Retinal pigment epithelial cell (primary cell): ENCODE measurements at regions not wholly inside any gene's neighbourhood (a gene's known extent, or its start where the extent isn't known, plus 50 kb on each side); places are given as distances from the start of the nearest gene placed in this dataset.
"Not testable (repeated sequence)": the region's sequence is repeated elsewhere in the genome, so short reads cannot be mapped to it uniquely, and the experiment has no call there.

Experiments
- DNase-seq: peaks from one replicate; pipeline ENCODE4 v3.0.0-alpha.2; 2010; ENCODE audit warnings: low read depth
- H3K4me3 ChIP-seq: 2 replicates; pipeline ENCODE4 v1.5.1; 2011; ENCODE audit warnings: mild to moderate bottlenecking, low read length, control low read depth, moderate library complexity
- TF ChIP-seq, protein P1 (sequence below): conservative IDR thresholded peaks from 2 replicates; pipeline ENCODE4 v1.5.1; 2011; ENCODE audit warnings: low read depth, low read length, control low read depth, inconsistent platforms

DNA sequence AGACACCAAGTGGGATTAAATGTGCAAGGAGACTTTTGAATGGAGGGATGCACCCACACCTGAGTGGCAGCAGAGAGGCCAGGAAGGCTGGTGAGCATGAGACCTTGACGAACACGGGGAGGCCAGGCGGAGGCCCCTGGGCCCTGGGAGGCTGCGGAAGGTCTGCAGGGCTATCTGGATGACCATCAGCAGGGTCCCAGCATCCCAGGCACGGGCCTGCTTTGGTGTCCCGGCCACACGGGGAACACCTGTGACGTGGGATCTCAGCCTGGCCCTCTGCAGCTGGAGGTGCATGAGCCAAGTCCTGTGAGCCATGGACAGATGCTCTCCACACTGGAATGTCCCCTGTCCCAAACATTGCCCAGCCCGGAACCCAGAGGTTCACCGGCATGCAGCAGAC lies 174.0 kb upstream of the FOXD4L5 start:
- DNase-seq: no peak
- TF ChIP-seq, protein P1, sequence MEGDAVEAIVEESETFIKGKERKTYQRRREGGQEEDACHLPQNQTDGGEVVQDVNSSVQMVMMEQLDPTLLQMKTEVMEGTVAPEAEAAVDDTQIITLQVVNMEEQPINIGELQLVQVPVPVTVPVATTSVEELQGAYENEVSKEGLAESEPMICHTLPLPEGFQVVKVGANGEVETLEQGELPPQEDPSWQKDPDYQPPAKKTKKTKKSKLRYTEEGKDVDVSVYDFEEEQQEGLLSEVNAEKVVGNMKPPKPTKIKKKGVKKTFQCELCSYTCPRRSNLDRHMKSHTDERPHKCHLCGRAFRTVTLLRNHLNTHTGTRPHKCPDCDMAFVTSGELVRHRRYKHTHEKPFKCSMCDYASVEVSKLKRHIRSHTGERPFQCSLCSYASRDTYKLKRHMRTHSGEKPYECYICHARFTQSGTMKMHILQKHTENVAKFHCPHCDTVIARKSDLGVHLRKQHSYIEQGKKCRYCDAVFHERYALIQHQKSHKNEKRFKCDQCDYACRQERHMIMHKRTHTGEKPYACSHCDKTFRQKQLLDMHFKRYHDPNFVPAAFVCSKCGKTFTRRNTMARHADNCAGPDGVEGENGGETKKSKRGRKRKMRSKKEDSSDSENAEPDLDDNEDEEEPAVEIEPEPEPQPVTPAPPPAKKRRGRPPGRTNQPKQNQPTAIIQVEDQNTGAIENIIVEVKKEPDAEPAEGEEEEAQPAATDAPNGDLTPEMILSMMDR: no peak
- no peak overlapping the region for H3K4me3 ChIP-seq

- no peak for DNase-seq
- TF ChIP-seq, protein P1: no peak
- H3K4me3 ChIP-seq: no peak overlapping the region
Observed at GRCh38 chr9:65458465-65458864, 173.5 kb upstream of the FOXD4L5 start.

DNA sequence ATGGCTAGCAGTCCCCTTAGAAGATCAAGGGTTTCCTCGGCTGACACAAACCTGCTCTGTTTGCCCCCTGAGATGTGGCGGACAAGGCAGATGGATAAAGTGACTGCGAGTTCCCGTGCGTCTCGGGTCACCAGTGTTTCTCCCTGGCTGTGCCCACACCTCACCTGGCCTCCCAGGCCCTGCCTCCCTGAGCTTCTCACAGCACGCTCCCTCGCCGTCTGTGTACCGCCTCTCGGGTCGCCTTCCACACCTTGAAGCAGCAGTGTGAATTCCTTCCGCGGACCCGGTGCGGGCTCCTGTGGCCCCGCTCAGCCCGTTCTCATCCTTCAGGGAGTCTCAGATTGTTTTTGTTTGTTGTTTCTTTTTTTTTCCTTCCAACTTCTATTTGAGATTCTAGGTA lies 172.0 kb upstream of the FOXD4L5 start:
- not testable (repeated sequence) for DNase-seq, H3K4me3 ChIP-seq

- DNase-seq, H3K4me3 ChIP-seq: not testable (repeated sequence)
Observed at GRCh38 chr9:65455751-65456647, 171.0 kb upstream of the FOXD4L5 start.

GRCh38 chr9:65455136-65455535 lies 170.1 kb upstream of the FOXD4L5 start:
- DNase-seq, H3K4me3 ChIP-seq: not testable (repeated sequence)

DNA sequence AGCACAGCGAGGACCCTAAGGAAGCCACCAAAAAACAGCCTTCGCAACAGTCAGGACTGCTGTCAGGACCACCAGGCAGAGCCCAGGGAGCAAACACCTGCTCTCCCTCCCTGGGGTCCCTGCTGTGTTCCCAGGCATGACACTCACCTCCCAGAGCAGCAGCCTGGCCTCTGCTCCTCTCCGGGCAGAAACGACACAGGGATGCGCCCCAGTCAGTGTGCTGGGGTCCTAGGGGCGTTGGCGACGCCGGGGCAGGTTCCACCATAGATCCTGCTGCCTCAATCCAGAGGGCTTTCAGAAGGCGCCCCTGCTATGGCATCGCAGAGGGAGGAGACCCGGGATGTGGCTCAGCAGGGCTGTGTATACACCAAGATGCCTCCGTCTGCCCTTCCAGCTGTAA lies 169.7 kb upstream of the FOXD4L5 start:
- not testable (repeated sequence) for H3K4me3 ChIP-seq, DNase-seq

- DNase-seq, H3K4me3 ChIP-seq: not testable (repeated sequence)
Observed at GRCh38 chr9:65454034-65454433, 169.0 kb upstream of the FOXD4L5 start.

DNA sequence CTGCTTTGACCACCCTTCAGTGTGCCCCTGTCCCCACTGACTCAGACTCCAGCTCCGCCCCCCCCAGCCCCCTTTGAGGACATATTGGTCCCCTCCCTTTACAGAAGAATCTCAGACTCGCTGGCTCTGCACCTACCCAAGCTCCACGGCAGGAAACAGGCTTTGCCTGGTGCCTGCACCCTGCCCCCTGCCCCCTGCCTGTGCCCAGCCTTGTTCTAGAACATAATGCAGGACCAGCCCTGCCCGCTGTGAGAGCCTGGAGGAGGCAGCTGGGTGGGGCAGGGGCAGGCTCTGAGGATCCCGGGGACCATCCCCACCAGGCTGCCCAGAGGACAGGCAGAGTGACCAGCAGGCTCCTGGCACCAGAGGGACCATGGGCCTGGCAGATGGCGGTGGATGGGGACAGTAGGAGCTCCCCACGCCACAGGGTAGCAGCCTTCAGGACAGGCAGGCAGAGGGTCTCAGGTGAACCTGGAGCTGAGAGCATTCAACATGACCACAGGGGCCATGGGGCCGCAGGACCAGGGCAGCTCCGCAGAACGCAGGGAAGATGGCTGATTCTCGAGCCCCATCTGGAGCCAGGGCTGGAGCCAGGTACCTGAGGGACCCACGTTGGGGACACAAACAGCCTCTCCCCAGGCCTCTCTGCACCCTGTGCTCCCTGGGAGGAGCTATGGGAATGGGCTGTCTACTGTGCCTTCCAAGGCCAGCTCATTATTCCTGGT lies 165.0 kb upstream of the FOXD4L5 start:
- DNase-seq, H3K4me3 ChIP-seq: not testable (repeated sequence)

DNA sequence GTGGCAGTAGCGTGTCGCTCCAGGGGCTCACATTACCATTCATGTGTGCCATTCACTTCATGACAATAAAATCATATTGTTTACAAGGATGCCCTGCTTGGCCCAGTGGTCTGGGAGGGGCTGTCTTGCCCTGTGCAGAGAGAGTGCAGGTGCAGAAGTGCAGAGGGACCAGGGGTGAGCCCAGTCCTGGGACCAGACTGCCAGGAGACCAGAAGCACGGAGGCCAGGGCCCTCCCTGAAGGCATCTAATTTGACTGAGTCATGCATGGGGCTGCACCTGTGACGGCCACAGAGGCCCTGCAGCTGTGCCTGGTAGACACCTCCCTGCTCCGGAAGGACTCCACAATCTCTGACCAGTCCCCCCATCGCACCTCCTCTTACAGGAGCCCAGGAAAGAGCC lies 164.4 kb upstream of the FOXD4L5 start:
- H3K4me3 ChIP-seq: no peak overlapping the region
- TF ChIP-seq, protein P1: no peak
- DNase-seq: no peak

DNA sequence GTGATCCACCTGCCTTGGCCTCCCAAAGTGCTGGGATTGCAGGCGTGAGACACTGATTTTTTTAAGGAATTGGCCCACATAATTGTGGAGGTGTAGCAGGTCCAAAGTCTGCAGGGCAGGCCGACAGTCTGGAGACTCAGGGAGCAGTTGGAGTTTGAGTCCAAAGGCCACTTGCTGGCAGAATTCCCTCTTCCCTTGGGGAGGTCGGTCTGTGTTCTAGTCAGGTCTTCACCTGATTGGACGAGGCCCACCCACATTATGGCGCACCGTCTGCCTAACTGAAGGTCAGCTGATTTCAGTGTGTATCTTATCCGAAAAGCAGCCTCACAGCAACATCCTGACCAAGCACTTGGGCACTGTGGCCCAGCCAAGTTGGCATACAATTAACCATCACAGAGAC lies 162.1 kb upstream of the FOXD4L5 start:
- not testable (repeated sequence) for H3K4me3 ChIP-seq, DNase-seq

- not testable (repeated sequence) for DNase-seq, H3K4me3 ChIP-seq
Observed at GRCh38 chr9:65445991-65446390, 161.0 kb upstream of the FOXD4L5 start.
